CD8-positive, alpha-beta memory T cell (primary cell): ENCODE measurements at regions not wholly inside any gene's neighbourhood (a gene's known extent, or its start where the extent isn't known, plus 50 kb on each side); places are given as distances from the start of the nearest gene placed in this dataset.

Experiments
- CTCF ChIA-PET: fragments of 350-600 bp; sonication (Branson Sonifier 250); formaldehyde crosslinking; loops from one replicate; lab custom pipeline; 2021; ENCODE audit warnings: antibody characterized with exemption; lab: Charles Lee
- POLR2A ChIA-PET: fragments of 350-600 bp; sonication (Branson Sonifier 250); formaldehyde crosslinking; loops from one replicate; lab custom pipeline; 2021; ENCODE audit warnings: antibody characterized with exemption; lab: Charles Lee
- DNase-seq, 5 donors: peaks; one replicate each; pipeline versions ENCODE4 v3.0.0 to v3.0.0-alpha.2; 2020 to 2022; ENCODE audit warnings: mixed read lengths in 1 of 5
- H3K27ac ChIP-seq: one replicate; pipeline ENCODE4 v1.7.0; 2013; ENCODE audit warnings: low read depth, mild to moderate bottlenecking, low read length, moderate library complexity
- H3K27me3 ChIP-seq: 2 replicates; pipeline ENCODE4 v1.7.0; 2013; ENCODE audit warnings: low read length, mild to moderate bottlenecking; ENCODE audit not compliant: insufficient read depth, poor library complexity, severe bottlenecking
- H3K36me3 ChIP-seq: 2 replicates; pipeline ENCODE4 v1.7.0; 2013; ENCODE audit warnings: mild to moderate bottlenecking, low read length, moderate library complexity; ENCODE audit not compliant: insufficient read depth
- H3K4me1 ChIP-seq: 2 replicates; pipeline ENCODE4 v1.7.0; 2013; ENCODE audit warnings: mild to moderate bottlenecking, low read length, moderate library complexity; ENCODE audit not compliant: insufficient read depth
- H3K4me3 ChIP-seq: 2 replicates; pipeline ENCODE4 v1.7.0; 2013; ENCODE audit warnings: mild to moderate bottlenecking, low read length
- H3K9me3 ChIP-seq: 2 replicates; pipeline ENCODE4 v1.7.0; 2013; ENCODE audit warnings: mild to moderate bottlenecking, low read length
- H3K27ac Mint-ChIP-seq, 8 donors: one replicate each; pipeline ENCODE4 v1.8.0; 2020 to 2021; ENCODE audit warnings: mixed read lengths in 8 of 8, mild to moderate bottlenecking in 6 of 8, inconsistent platforms in 3 of 8, moderate library complexity in 3 of 8
- H3K27me3 Mint-ChIP-seq, 2 donors: one replicate each; pipeline ENCODE4 v1.8.0; 2020 to 2021; ENCODE audit warnings: mixed read lengths in 2 of 2, mild to moderate bottlenecking in 1 of 2, moderate library complexity in 1 of 2
- H3K36me3 Mint-ChIP-seq, 3 donors: one replicate each; pipeline ENCODE4 v1.8.0; 2020 to 2021; ENCODE audit warnings: mixed read lengths in 3 of 3, inconsistent platforms in 1 of 3, mild to moderate bottlenecking in 1 of 3
- H3K4me1 Mint-ChIP-seq, 3 donors: one replicate each; pipeline ENCODE4 v1.8.0; 2020 to 2021; ENCODE audit warnings: mixed read lengths in 3 of 3, inconsistent platforms in 1 of 3, mild to moderate bottlenecking in 1 of 3
- H3K4me3 Mint-ChIP-seq, 7 donors: one replicate each; pipeline ENCODE4 v1.8.0; 2020 to 2021; ENCODE audit warnings: mixed read lengths in 7 of 7, mild to moderate bottlenecking in 6 of 7, moderate library complexity in 4 of 7, inconsistent platforms in 2 of 7
- H3K9me3 Mint-ChIP-seq, 5 donors: one replicate each; pipeline ENCODE4 v1.8.0; 2020 to 2022; ENCODE audit warnings: mixed read lengths in 5 of 5, mild to moderate bottlenecking in 3 of 5, moderate library complexity in 2 of 5, inconsistent platforms in 1 of 5

GRCh38 chr2:42939411-42940206 is 147.2 kb upstream of the HAAO start:
- no peak overlapping the region for H3K4me3 ChIP-seq
- ChIA-PET CTCF (interaction anchor here (1.1 kb wide), 1 partner anchor 8 kb away, joined by 3 read pairs; no protein-coding TSS in a partner anchor), POLR2A (no interaction called here)

GRCh38 chr2:42938671-42939370 is 146.4 kb upstream of the HAAO start:
- Mint-ChIP-seq H3K9me3 (no peaks in the 10 kb centered on the region), H3K4me3 (no peak overlapping the region), H3K27me3 (peaks cover 0 to 3% of the 10 kb centered on the region in 2 donors), H3K27ac (peak overlapping the region in 1 of 8 donors; percentile 20), H3K36me3 (no peaks in the 10 kb centered on the region), H3K4me1 (no peaks in the 10 kb centered on the region)
- Histone ChIP-seq H3K4me1 (no peaks in the 10 kb centered on the region), H3K4me3 (no peak overlapping the region), H3K27me3 (no peaks in the 10 kb centered on the region), H3K9me3 (no peaks in the 10 kb centered on the region), H3K27ac (no peak overlapping the region), H3K36me3 (no peaks in the 10 kb centered on the region)
- DNase-seq = no peak
- POLR2A ChIA-PET = no interaction called here
- CTCF ChIA-PET = interaction anchor here (1.1 kb wide), 1 partner anchor 9 kb away, joined by 3 read pairs; no protein-coding TSS in a partner anchor

More at GRCh38 chr2:42939411-42940206, 147.2 kb upstream of the HAAO start:
- no peaks in the 10 kb centered on the region for H3K4me1 ChIP-seq
- Mint-ChIP-seq H3K27ac (no peak overlapping the region), H3K9me3 (no peaks in the 10 kb centered on the region), H3K4me1 (no peaks in the 10 kb centered on the region), H3K4me3 (no peak overlapping the region), H3K27me3 (peaks cover 0 to 5% of the 10 kb centered on the region in 2 donors), H3K36me3 (peaks cover 0 to 1% (median 0%) of the 10 kb centered on the region in 3 donors)
- DNase-seq = no peak
- H3K36me3 ChIP-seq = no peaks in the 10 kb centered on the region
- H3K27ac ChIP-seq = no peak overlapping the region
- H3K27me3 ChIP-seq = no peaks in the 10 kb centered on the region
- no peaks in the 10 kb centered on the region for H3K9me3 ChIP-seq

- H3K4me3 ChIP-seq = no peak overlapping the region
- no peaks in the 10 kb centered on the region for H3K36me3 ChIP-seq
- no peak overlapping the region for H3K27ac ChIP-seq
- POLR2A ChIA-PET = no interaction called here
- no peaks in the 10 kb centered on the region for H3K9me3 ChIP-seq
- no peaks in the 10 kb centered on the region for H3K36me3 Mint-ChIP-seq
- no peaks in the 10 kb centered on the region for H3K4me1 ChIP-seq
- no peak overlapping the region for H3K27ac Mint-ChIP-seq
- no peaks in the 10 kb centered on the region for H3K4me1 Mint-ChIP-seq
- CTCF ChIA-PET = interaction anchor here (1.0 kb wide), 1 partner anchor 10 kb away, joined by 3 read pairs; no protein-coding TSS in a partner anchor
- H3K27me3 ChIP-seq = no peaks in the 10 kb centered on the region
- peaks cover 0 to 3% of the 10 kb centered on the region in 2 donors for H3K27me3 Mint-ChIP-seq
- DNase-seq = peak in 1 of 5 donors; percentile 40
- H3K4me3 Mint-ChIP-seq = no peak overlapping the region
- no peaks in the 10 kb centered on the region for H3K9me3 Mint-ChIP-seq
Observed at GRCh38 chr2:42937171-42937875, 144.9 kb upstream of the HAAO start.

- H3K4me1 ChIP-seq = no peaks in the 10 kb centered on the region
- H3K4me3 ChIP-seq = no peak overlapping the region
- H3K36me3 ChIP-seq = no peaks in the 10 kb centered on the region
- ChIA-PET POLR2A (no interaction called here), CTCF (interaction anchor here (1.0 to 1.6 kb wide), 2 partner anchors 10 to 11 kb away, joined by 3 to 4 read pairs; no protein-coding TSS in a partner anchor)
- H3K9me3 ChIP-seq = no peaks in the 10 kb centered on the region
- no peaks in the 10 kb centered on the region for H3K36me3 Mint-ChIP-seq
- H3K4me1 Mint-ChIP-seq = no peaks in the 10 kb centered on the region
- peak in 1 of 5 donors; percentile 31 for DNase-seq
- peaks cover 0 to 3% of the 10 kb centered on the region in 2 donors for H3K27me3 Mint-ChIP-seq
- H3K4me3 Mint-ChIP-seq = no peak overlapping the region
- H3K27ac Mint-ChIP-seq = peak overlapping the region in 1 of 8 donors; percentile 17
- no peaks in the 10 kb centered on the region for H3K27me3 ChIP-seq
- no peak overlapping the region for H3K27ac ChIP-seq
- no peaks in the 10 kb centered on the region for H3K9me3 Mint-ChIP-seq
Observed at GRCh38 chr2:42935692-42936671, 143.6 kb upstream of the HAAO start.

- peaks cover 0 to 3% of the 10 kb centered on the region in 2 donors for H3K27me3 Mint-ChIP-seq
Observed at GRCh38 chr2:42934580-42935186, 142.3 kb upstream of the HAAO start.

GRCh38 chr2:42933824-42934254 is 141.5 kb upstream of the HAAO start:
- no peak overlapping the region for H3K4me3 ChIP-seq
- H3K9me3 ChIP-seq = no peaks in the 10 kb centered on the region
- no peak for DNase-seq
- CTCF ChIA-PET = no interaction called here
- no peaks in the 10 kb centered on the region for H3K4me1 ChIP-seq
- Mint-ChIP-seq H3K9me3 (no peaks in the 10 kb centered on the region), H3K36me3 (no peaks in the 10 kb centered on the region), H3K27ac (peak overlapping the region in 1 of 8 donors; percentile 27), H3K4me3 (no peak overlapping the region), H3K27me3 (peaks cover 0 to 2% of the 10 kb centered on the region in 2 donors), H3K4me1 (no peaks in the 10 kb centered on the region)
- H3K36me3 ChIP-seq = no peaks in the 10 kb centered on the region
- H3K27me3 ChIP-seq = no peaks in the 10 kb centered on the region
- no peak overlapping the region for H3K27ac ChIP-seq
- POLR2A ChIA-PET = no interaction called here

More at GRCh38 chr2:42934580-42935186, 142.3 kb upstream of the HAAO start:
- H3K4me1 ChIP-seq = no peaks in the 10 kb centered on the region
- Mint-ChIP-seq H3K27ac (no peak overlapping the region), H3K9me3 (no peaks in the 10 kb centered on the region), H3K4me3 (no peak overlapping the region), H3K36me3 (no peaks in the 10 kb centered on the region), H3K4me1 (no peaks in the 10 kb centered on the region)
- H3K9me3 ChIP-seq = no peaks in the 10 kb centered on the region
- no peaks in the 10 kb centered on the region for H3K36me3 ChIP-seq
- ChIA-PET CTCF (interaction anchor here (1.6 kb wide), 1 partner anchor 11 kb away, joined by 4 read pairs; no protein-coding TSS in a partner anchor), POLR2A (no interaction called here)
- no peaks in the 10 kb centered on the region for H3K27me3 ChIP-seq
- no peak overlapping the region for H3K27ac ChIP-seq
- DNase-seq = peak in 1 of 5 donors; percentile 38
- H3K4me3 ChIP-seq = no peak overlapping the region
